ENCODE measurements at regions not wholly inside any gene's neighbourhood (a gene's known extent, or its start where the extent isn't known, plus 50 kb on each side); places are given as distances from the start of the nearest gene placed in this dataset.
"Not testable (repeated sequence)": the region's sequence is repeated elsewhere in the genome, so short reads cannot be mapped to it uniquely, and the experiment has no call there.

DNA sequence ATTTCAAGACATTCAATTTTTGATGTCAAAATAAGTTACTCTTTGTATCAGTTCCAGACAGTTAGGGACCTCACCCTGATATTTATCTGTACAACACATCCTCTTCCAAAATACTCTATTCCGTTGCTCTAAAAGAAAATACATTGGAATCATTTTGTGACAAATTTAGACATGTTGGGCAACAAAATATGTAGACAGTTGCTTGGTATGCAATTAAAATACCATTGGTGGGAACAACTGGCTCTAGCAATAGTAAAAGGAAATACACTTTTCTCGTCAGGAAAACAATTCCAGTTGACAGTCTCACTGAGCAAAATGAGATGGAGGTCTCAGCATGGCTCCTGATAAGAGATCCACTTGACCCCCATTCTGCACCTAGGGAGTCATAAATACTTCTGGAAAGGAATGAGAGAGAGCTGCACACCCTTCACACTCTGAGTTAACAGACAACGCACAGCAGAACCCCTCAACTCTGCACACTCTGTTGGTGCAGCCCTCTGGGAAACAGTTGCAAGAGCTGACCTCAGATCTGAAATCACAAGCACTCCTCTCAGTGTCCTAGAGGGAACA is 171.3 kb upstream of the NT5E start:
- Histone ChIP-seq H3K4me3 (no peak overlapping the region), H3K27me3 (no peaks in the 10 kb centered on the region), H3K4me1 (no peaks in the 10 kb centered on the region), H3K27ac (no peak overlapping the region), H3K36me3 (no peaks in the 10 kb centered on the region), H3K9me3 (no peaks in the 10 kb centered on the region)
- intact Hi-C loops (cut with DNase I) = no loop called here
- WGBS, 2 donors = 32 to 36% methylated on average over 3 of the region's 3 CpGs
- TF ChIP-seq, protein P1, sequence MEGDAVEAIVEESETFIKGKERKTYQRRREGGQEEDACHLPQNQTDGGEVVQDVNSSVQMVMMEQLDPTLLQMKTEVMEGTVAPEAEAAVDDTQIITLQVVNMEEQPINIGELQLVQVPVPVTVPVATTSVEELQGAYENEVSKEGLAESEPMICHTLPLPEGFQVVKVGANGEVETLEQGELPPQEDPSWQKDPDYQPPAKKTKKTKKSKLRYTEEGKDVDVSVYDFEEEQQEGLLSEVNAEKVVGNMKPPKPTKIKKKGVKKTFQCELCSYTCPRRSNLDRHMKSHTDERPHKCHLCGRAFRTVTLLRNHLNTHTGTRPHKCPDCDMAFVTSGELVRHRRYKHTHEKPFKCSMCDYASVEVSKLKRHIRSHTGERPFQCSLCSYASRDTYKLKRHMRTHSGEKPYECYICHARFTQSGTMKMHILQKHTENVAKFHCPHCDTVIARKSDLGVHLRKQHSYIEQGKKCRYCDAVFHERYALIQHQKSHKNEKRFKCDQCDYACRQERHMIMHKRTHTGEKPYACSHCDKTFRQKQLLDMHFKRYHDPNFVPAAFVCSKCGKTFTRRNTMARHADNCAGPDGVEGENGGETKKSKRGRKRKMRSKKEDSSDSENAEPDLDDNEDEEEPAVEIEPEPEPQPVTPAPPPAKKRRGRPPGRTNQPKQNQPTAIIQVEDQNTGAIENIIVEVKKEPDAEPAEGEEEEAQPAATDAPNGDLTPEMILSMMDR (IDR thresholded peaks at IDR 0.05) = no peak
- FAIRE-seq (no peak), DNase-seq (no peak), ATAC-seq (no peak)

DNA sequence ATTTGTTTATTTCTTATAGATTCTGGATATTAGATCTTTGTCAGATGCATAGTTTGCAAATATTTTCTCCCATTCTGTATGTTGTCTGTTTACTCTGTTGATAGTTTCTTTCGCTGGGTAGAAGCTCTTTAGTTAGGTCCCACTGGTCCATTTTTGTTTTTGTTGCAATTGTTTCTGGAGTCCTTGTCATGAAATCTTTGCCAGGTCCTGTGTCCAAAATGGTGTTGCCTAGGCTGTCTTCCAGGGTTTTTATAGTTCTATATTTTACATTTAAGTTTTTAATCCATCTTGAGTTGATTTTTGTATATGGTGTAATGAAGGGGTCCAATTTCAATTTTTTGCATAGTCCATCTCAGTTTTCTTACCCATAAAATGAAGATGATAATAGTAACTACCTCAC is 173.9 kb upstream of the NT5E start:
- intact Hi-C loops (cut with DNase I); H3K27ac ChIP-seq; H3K36me3 ChIP-seq; H3K4me1 ChIP-seq; FAIRE-seq; ATAC-seq; DNase-seq; H3K9me3 ChIP-seq; H3K27me3 ChIP-seq; H3K4me3 ChIP-seq: not testable (repeated sequence)
- 64 to 65% methylated on average over 1 of the region's 1 CpG for WGBS, 2 donors

DNA sequence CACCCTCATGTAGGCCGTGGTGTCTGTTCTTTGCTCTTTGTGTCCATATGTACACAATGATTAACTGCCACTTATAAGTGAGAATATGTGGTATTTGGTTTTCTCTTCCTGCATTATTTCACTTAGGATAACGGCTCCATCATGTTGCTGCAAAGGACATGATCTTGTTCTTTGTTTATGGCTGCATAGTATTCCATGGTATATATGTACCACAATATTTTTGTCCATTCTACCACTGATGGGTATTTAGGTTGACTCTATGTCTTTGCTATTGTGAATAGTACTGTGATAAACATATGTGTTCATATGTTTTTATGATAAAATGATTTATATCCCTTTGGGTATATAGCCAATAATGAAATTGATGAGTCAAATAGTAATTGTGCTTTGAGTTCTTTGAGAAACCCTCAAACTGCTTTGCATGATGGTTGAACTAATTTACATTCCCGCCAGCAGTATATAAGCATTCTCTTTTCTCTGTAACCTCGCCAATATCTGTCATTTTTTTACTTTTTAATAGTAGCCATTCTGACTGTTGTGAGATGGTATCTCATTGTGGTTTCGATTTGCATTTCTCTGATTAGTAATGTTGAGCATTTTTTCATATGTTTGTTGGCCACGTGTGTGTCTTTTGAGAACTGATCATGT is 174.4 kb upstream of the NT5E start:
- Histone ChIP-seq H3K27ac (no peak overlapping the region), H3K36me3 (no peaks in the 10 kb centered on the region), H3K9me3 (no peaks in the 10 kb centered on the region), H3K27me3 (no peaks in the 10 kb centered on the region), H3K4me3 (no peak overlapping the region), H3K4me1 (no peaks in the 10 kb centered on the region)
- FAIRE-seq (no peak), ATAC-seq (no peak), DNase-seq (no peak)
- intact Hi-C loops (cut with DNase I) = no loop called here
- TF ChIP-seq, protein P1 (IDR thresholded peaks at IDR 0.05) = no peak
- 50 to 61% methylated on average over 6 of the region's 6 CpGs for WGBS, 2 donors

DNA sequence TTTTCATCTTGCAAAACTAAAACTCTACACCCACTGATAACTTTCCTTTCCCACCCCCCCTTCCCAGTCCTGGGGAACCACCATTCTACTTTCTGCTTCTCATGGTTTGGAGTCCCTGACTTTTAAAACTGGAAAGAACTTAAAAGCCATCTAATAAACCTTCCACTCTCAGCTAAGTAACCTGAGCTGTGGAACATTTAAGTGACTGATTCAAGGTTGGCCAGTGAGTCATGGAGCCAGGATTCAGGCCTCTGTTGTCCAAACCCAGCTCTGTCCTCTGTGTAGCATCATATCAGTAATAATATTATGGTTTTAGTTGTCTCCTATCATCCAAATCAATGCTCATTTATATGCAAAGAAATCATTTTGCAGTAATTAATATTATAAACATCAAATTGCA is 176.0 kb upstream of the NT5E start:
- no peaks in the 10 kb centered on the region for H3K27me3 ChIP-seq
- TF ChIP-seq, protein P1 (IDR thresholded peaks at IDR 0.05) = no peak
- no peak for DNase-seq
- no peak overlapping the region for H3K27ac ChIP-seq
- no peak for ATAC-seq
- intact Hi-C loops (cut with DNase I) = no loop called here
- no peak overlapping the region for H3K4me3 ChIP-seq
- no peaks in the 10 kb centered on the region for H3K36me3 ChIP-seq
- no peaks in the 10 kb centered on the region for H3K9me3 ChIP-seq
- H3K4me1 ChIP-seq = no peaks in the 10 kb centered on the region
- FAIRE-seq = no peak

DNA sequence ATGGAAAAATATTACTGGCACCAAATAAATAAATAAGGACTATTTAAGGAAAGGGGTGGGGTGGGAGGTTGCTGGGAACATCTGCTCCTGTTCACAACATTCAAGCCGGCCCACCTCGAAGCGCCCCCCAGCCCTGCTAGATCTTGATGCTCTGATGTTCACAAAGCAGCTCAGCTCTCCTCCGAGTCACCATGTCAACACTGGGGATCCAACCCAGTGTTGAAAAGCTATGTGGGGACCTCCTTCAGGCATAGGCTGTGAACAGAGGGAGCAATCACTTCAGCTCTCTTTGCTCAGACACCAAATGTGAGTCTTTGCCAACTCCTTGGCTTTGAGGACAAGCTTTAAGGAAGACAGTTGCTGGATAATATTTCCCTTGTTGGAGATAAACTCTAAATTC is 176.8 kb upstream of the NT5E start:
- no peak for FAIRE-seq
- intact Hi-C loops (cut with DNase I) = no loop called here
- TF ChIP-seq, protein P1 (IDR thresholded peaks at IDR 0.05) = no peak
- no peaks in the 10 kb centered on the region for H3K36me3 ChIP-seq
- H3K9me3 ChIP-seq = no peaks in the 10 kb centered on the region
- 50 to 52% methylated on average over 4 of the region's 4 CpGs for WGBS, 2 donors
- no peak for DNase-seq
- H3K27me3 ChIP-seq = no peaks in the 10 kb centered on the region
- no peak overlapping the region for H3K27ac ChIP-seq
- H3K4me1 ChIP-seq = no peaks in the 10 kb centered on the region
- H3K4me3 ChIP-seq = no peak overlapping the region
- no peak for ATAC-seq
